SK-N-SH treated with all-trans-retinoic acid at 6 μM for 48 hours (cell line): ENCODE measurements at regions not wholly inside any gene's neighbourhood (a gene's known extent, or its start where the extent isn't known, plus 50 kb on each side); places are given as distances from the start of the nearest gene placed in this dataset.

Experiments
- ATAC-seq: fragments of 200-7000 bp; cut with Tn5 transposase; 3 replicates; pipeline ENCODE4 v1.9.1; 2020; ENCODE audit warnings: mild to moderate bottlenecking, moderate library complexity
- ARNTL ChIP-seq: fragments of 450-650 bp; formaldehyde crosslinking; IDR thresholded peaks from 2 replicates; pipeline ENCODE4 v1.5.0; 2020; ENCODE audit warnings: low read depth, mild to moderate bottlenecking, moderate library complexity, borderline replicate concordance
- BACH2 ChIP-seq: fragments of 250-450 bp; sonication (Bioruptor Pico); IDR thresholded peaks from 2 replicates; pipeline ENCODE4 v1.9.0; 2021; ENCODE audit warnings: mild to moderate bottlenecking, borderline replicate concordance
- CREB5 ChIP-seq: fragments of 250-450 bp; sonication (Bioruptor Pico); IDR thresholded peaks from 2 replicates; pipeline ENCODE4 v1.5.1; 2020; ENCODE audit warnings: low read depth, mild to moderate bottlenecking, moderate library complexity
- CSDC2 ChIP-seq: fragments of 250-450 bp; sonication (Bioruptor Pico); IDR thresholded peaks from 2 replicates; pipeline ENCODE4 v1.5.0; 2020; ENCODE audit warnings: mild to moderate bottlenecking, moderate library complexity
- CSRNP3 ChIP-seq: fragments of 250-450 bp; sonication (Bioruptor Pico); IDR thresholded peaks from 2 replicates; pipeline ENCODE4 v1.5.1; 2021; ENCODE audit warnings: mild to moderate bottlenecking, moderate library complexity
- ESRRG ChIP-seq: fragments of 250-450 bp; sonication (Bioruptor Pico); IDR thresholded peaks from 2 replicates; pipeline ENCODE4 v1.6.1; 2021; ENCODE audit warnings: mild to moderate bottlenecking
- GLIS3 ChIP-seq: fragments of 250-450 bp; sonication (Bioruptor Pico); IDR thresholded peaks from 2 replicates; pipeline ENCODE4 v1.5.0; 2020; ENCODE audit warnings: mild to moderate bottlenecking, moderate library complexity
- PPARA ChIP-seq: fragments of 250-450 bp; sonication (Bioruptor Pico); IDR thresholded peaks from 2 replicates; pipeline ENCODE4 v1.5.0; 2020; ENCODE audit warnings: mild to moderate bottlenecking, borderline replicate concordance
- RARB ChIP-seq: fragments of 250-450 bp; sonication (Bioruptor Pico); IDR thresholded peaks from 2 replicates; pipeline ENCODE4 v1.8.0; 2021; ENCODE audit warnings: mild to moderate bottlenecking, moderate library complexity
- SNAI2 ChIP-seq: fragments of 250-450 bp; sonication (Bioruptor Pico); IDR thresholded peaks from 2 replicates; pipeline ENCODE4 v1.5.0; 2020; ENCODE audit warnings: mild to moderate bottlenecking, moderate library complexity
- TCF4 ChIP-seq: fragments of 250-450 bp; sonication (Bioruptor Pico); IDR thresholded peaks from 2 replicates; pipeline ENCODE4 v1.8.0; 2021; ENCODE audit warnings: mild to moderate bottlenecking, moderate library complexity, borderline replicate concordance
- TOX ChIP-seq: fragments of 250-450 bp; sonication (Bioruptor Pico); IDR thresholded peaks from 2 replicates; pipeline ENCODE4 v1.8.0; 2021; ENCODE audit warnings: mild to moderate bottlenecking, moderate library complexity, borderline replicate concordance
- ZC3H10 ChIP-seq: fragments of 250-450 bp; sonication (Bioruptor Pico); IDR thresholded peaks from 2 replicates; pipeline ENCODE4 v1.5.1; 2021; ENCODE audit warnings: mild to moderate bottlenecking, moderate library complexity
- ZFP3 ChIP-seq: fragments of 250-450 bp; sonication (Bioruptor Pico); IDR thresholded peaks from 2 replicates; pipeline ENCODE4 v1.5.0; 2020; ENCODE audit warnings: mild to moderate bottlenecking, moderate library complexity
- ZFP30 ChIP-seq: fragments of 450-650 bp; formaldehyde crosslinking; IDR thresholded peaks from 2 replicates; pipeline ENCODE4 v1.5.0; 2022; ENCODE audit warnings: mild to moderate bottlenecking, moderate library complexity
- ZNF565 ChIP-seq: fragments of 450-650 bp; formaldehyde crosslinking; conservative IDR thresholded peaks from 2 replicates; pipeline ENCODE4 v1.5.0; 2020; ENCODE audit warnings: low read depth, mild to moderate bottlenecking, moderate library complexity
- ZNF70 ChIP-seq: fragments of 450-650 bp; formaldehyde crosslinking; IDR thresholded peaks from 2 replicates; pipeline ENCODE4 v1.5.0; 2020; ENCODE audit warnings: mild to moderate bottlenecking, moderate library complexity
- ZNF8 ChIP-seq: fragments of 450-650 bp; formaldehyde crosslinking; IDR thresholded peaks from 2 replicates; pipeline ENCODE4 v1.5.0; 2020; ENCODE audit warnings: mild to moderate bottlenecking, moderate library complexity
- TF ChIP-seq, protein P1 (sequence below): fragments of 250-450 bp; sonication (Bioruptor Pico); IDR thresholded peaks from 2 replicates; pipeline ENCODE4 v1.8.0; 2021; ENCODE audit warnings: low read depth, mild to moderate bottlenecking, moderate library complexity, borderline replicate concordance
- TF ChIP-seq, protein P2 (sequence below): fragments of 250-450 bp; sonication (Bioruptor Pico); IDR thresholded peaks from 2 replicates; pipeline ENCODE4 v1.5.0; 2020; ENCODE audit warnings: mild to moderate bottlenecking, moderate library complexity

DNA sequence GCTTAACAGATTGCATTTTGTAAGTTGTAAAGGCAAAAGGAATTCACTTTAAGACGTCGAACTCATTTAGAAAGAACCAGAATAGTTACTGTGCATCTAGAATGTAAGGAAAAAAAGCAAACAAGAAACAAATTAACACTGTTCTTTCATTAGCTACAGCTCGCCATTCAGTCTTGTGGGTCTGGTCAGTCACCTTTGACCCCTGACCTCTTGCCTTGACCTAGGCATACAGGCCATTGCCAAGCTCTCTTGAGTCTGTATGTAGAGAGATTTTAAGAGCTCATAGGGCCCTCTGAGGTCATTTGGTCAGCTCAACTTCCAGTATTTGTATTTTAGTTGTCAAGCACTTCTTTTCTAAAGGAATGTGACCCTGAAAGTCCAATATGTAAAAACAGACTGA lies 318.7 kb downstream of the DHX35 start (continued):
- TF ChIP-seq, protein P1, sequence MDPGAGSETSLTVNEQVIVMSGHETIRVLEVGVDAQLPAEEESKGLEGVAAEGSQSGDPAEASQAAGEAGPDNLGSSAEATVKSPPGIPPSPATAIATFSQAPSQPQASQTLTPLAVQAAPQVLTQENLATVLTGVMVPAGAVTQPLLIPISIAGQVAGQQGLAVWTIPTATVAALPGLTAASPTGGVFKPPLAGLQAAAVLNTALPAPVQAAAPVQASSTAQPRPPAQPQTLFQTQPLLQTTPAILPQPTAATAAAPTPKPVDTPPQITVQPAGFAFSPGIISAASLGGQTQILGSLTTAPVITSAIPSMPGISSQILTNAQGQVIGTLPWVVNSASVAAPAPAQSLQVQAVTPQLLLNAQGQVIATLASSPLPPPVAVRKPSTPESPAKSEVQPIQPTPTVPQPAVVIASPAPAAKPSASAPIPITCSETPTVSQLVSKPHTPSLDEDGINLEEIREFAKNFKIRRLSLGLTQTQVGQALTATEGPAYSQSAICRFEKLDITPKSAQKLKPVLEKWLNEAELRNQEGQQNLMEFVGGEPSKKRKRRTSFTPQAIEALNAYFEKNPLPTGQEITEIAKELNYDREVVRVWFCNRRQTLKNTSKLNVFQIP (CRISPR knock-in tag): no peak

GRCh38 chr20:39278230-39278788 lies 316.2 kb downstream of the DHX35 start:
- TF ChIP-seq TOX (no peak), CREB5 (no peak), ZFP30 (CRISPR knock-in tag) (no peak), ZFP3 (CRISPR knock-in tag) (no peak), ZNF8 (CRISPR knock-in tag) (no peak), ARNTL (CRISPR knock-in tag) (no peak), BACH2 (no peak), ZNF70 (no peak), PPARA (CRISPR knock-in tag) (no peak), GLIS3 (CRISPR knock-in tag) (no peak), ZNF565 (CRISPR knock-in tag) (no peak), CSDC2 (no peak), SNAI2 (no peak), ZC3H10 (CRISPR knock-in tag) (no peak), CSRNP3 (CRISPR knock-in tag) (no peak)
- TF ChIP-seq, all 23 proteins: peak for 0
- no peak for ATAC-seq

DNA sequence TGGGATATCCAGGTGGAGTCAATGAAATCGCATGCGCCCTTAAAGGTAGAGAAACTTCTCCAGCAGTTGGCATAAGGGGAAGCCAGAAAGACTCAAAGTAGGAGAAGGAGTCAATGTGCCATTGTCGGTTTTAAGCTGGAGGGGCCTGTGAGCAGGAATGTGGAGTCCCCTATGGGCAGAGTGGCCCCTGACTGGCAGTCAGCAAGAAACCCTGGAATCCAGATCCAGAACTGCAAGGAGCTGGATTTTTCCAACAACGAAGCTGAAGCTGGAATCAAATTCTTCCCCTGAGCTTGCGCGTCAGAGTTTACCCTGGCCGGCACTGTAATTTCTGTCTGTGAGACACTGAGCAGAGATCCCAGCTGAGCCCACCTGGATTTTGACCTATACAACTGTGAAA lies 315.0 kb downstream of the DHX35 start:
- TF ChIP-seq ZNF8 (CRISPR knock-in tag) (no peak), ZNF70 (no peak), TOX (no peak)
- no peak for ATAC-seq

DNA sequence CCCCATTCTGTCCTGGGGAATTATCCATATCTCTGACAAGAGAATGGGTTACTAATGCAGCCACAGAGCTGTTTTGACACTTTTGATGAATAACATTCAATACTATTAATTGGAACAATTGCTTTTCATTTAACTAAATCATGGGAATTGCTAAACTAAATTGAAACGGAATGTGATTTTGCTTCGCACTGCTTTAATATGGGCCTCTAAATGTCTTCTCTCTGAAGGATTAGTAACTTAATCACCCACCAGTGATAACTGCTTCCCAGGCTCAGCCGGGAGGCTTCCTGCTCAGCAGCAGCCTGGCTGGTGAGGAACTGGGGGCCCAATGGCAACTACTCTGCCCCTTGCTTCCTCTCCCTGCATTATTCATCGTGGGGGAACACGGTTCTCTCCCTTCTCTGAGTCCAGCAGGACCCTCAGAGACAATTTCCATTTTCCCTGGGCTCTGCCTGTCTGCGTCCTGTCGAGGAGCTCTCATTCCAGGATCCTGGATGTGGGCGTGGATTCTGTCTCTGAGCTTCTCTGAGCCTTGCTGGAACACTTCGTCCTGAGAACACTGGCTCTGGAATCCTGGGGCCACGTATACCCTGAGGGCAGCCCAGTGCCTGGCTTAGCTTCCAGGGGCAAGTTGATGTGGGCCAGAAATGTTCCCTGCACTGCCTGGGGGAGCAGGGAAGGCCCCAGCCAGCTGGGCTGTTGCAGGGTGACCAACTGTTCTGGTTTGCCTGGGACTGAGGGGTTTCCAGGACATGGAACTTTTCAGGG lies 308.9 kb downstream of the DHX35 start:
- no peak for ATAC-seq
- TF ChIP-seq TOX: no peak
- TF ChIP-seq ZFP30 (CRISPR knock-in tag): no peak
- no peak for TF ChIP-seq TCF4
- no peak for TF ChIP-seq ESRRG (CRISPR knock-in tag)
- TF ChIP-seq, all 23 proteins: peak for 0

GRCh38 chr20:39269493-39270217 lies 307.5 kb downstream of the DHX35 start:
- no peak for ATAC-seq
- TF ChIP-seq GLIS3 (CRISPR knock-in tag): no peak
- TF ChIP-seq RARB (CRISPR knock-in tag): no peak
- TF ChIP-seq, protein P2, sequence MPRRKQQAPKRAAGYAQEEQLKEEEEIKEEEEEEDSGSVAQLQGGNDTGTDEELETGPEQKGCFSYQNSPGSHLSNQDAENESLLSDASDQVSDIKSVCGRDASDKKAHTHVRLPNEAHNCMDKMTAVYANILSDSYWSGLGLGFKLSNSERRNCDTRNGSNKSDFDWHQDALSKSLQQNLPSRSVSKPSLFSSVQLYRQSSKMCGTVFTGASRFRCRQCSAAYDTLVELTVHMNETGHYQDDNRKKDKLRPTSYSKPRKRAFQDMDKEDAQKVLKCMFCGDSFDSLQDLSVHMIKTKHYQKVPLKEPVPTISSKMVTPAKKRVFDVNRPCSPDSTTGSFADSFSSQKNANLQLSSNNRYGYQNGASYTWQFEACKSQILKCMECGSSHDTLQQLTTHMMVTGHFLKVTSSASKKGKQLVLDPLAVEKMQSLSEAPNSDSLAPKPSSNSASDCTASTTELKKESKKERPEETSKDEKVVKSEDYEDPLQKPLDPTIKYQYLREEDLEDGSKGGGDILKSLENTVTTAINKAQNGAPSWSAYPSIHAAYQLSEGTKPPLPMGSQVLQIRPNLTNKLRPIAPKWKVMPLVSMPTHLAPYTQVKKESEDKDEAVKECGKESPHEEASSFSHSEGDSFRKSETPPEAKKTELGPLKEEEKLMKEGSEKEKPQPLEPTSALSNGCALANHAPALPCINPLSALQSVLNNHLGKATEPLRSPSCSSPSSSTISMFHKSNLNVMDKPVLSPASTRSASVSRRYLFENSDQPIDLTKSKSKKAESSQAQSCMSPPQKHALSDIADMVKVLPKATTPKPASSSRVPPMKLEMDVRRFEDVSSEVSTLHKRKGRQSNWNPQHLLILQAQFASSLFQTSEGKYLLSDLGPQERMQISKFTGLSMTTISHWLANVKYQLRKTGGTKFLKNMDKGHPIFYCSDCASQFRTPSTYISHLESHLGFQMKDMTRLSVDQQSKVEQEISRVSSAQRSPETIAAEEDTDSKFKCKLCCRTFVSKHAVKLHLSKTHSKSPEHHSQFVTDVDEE (CRISPR knock-in tag): no peak
- TF ChIP-seq CSRNP3 (CRISPR knock-in tag): no peak
- no peak for TF ChIP-seq ZNF70
- no peak for TF ChIP-seq ZC3H10 (CRISPR knock-in tag)
- no peak for TF ChIP-seq ARNTL (CRISPR knock-in tag)
